B cell (primary cell): ENCODE measurements at regions not wholly inside any gene's neighbourhood (a gene's known extent, or its start where the extent isn't known, plus 50 kb on each side); places are given as distances from the start of the nearest gene placed in this dataset.

Experiments
- ATAC-seq: fragments of 200-7000 bp; cut with Tn5 transposase; one replicate; pipeline ENCODE4 v1.10.0; 2021; ENCODE audit warnings: low read depth, mild to moderate bottlenecking, moderate number of reproducible peaks, moderate library complexity
- CTCF ChIA-PET: fragments of 350-600 bp; sonication (Branson Sonifier 250); formaldehyde crosslinking; loops from one replicate; lab custom pipeline; 2021; ENCODE audit warnings: antibody characterized with exemption, inconsistent platforms; lab: Charles Lee
- POLR2A ChIA-PET: fragments of 350-600 bp; sonication (Branson Sonifier 250); formaldehyde crosslinking; loops from one replicate; lab custom pipeline; 2021; ENCODE audit warnings: antibody characterized with exemption; lab: Charles Lee
- DNase-seq: peaks from one replicate; pipeline ENCODE4 v3.0.0; 2013
- H2AFZ ChIP-seq: 2 replicates; pipeline ENCODE4 v1.6.1; 2012; ENCODE audit warnings: mild to moderate bottlenecking, low read depth, low read length; ENCODE audit not compliant: insufficient read depth, poor library complexity, severe bottlenecking
- H3K27ac ChIP-seq, 2 donors: 1 replicate in 1 of 2; 2 replicates in 1 of 2; pipeline ENCODE4 v1.5.1; 2012 to 2013; ENCODE audit warnings: low read length in 2 of 2, mild to moderate bottlenecking in 2 of 2, moderate library complexity in 1 of 2
- H3K27me3 ChIP-seq, 4 experiments: fragments of 200-600 bp in 1 of 4; sonication (generic) in 1 of 4; replicated peaks in 1 of 4; 1 replicate in 2 of 4; 2 replicates in 2 of 4; pipeline versions ENCODE4 v1.6.1 to v1.7.0; 2013 to 2016; ENCODE audit warnings: low read length in 3 of 4, mild to moderate bottlenecking in 2 of 4, mixed read lengths in 1 of 4, moderate library complexity in 1 of 4; ENCODE audit not compliant: insufficient read depth in 4 of 4, control insufficient read depth in 3 of 4; ENCODE audit errors: control extremely low read depth in 1 of 4
- H3K36me3 ChIP-seq, 2 experiments: replicated peaks in 1 of 2; 1 replicate in 1 of 2; 2 replicates in 1 of 2; pipeline versions ENCODE4 v1.6.1 to v1.7.1; 2013; ENCODE audit warnings: low read length in 1 of 2; ENCODE audit not compliant: insufficient read depth in 2 of 2, control insufficient read depth in 1 of 2; ENCODE audit errors: control extremely low read depth in 1 of 2, extremely low read depth in 1 of 2
- H3K4me1 ChIP-seq, 2 donors: fragments of 200-600 bp in 1 of 2; sonication (generic) in 1 of 2; 1 replicate in 1 of 2; 2 replicates in 1 of 2; pipeline versions ENCODE4 v1.5.1 to v1.6.1; 2013 to 2017; ENCODE audit warnings: low read length in 2 of 2; ENCODE audit not compliant: control insufficient read depth in 2 of 2, insufficient read depth in 2 of 2
- H3K4me2 ChIP-seq: replicated peaks from 2 replicates; pipeline ENCODE3; 2012; ENCODE audit warnings: mild to moderate bottlenecking, low read depth, low read length; ENCODE audit not compliant: poor library complexity, severe bottlenecking
- H3K4me3 ChIP-seq, 5 experiments: fragments of 200-600 bp in 1 of 5; sonication (generic) in 1 of 5; 1 replicate in 3 of 5; 2 replicates in 2 of 5; pipeline versions ENCODE4 v1.5.1 to v1.7.0; 2011 to 2016; ENCODE audit warnings: low read length in 4 of 5, mild to moderate bottlenecking in 4 of 5, low read depth in 2 of 5, control low read depth in 1 of 5, moderate library complexity in 1 of 5; ENCODE audit not compliant: insufficient read depth in 1 of 5; ENCODE audit errors: control extremely low read depth in 1 of 5, extremely low read depth in 1 of 5
- H3K79me2 ChIP-seq: fragments of 200-600 bp; sonication (generic); one replicate; pipeline ENCODE4 v1.6.0; 2016; ENCODE audit warnings: low read length; ENCODE audit not compliant: control insufficient read depth, insufficient read depth
- H3K9ac ChIP-seq: fragments of 200-600 bp; sonication (generic); 2 replicates; pipeline ENCODE4 v1.6.1; 2017; ENCODE audit warnings: mild to moderate bottlenecking, low read length, moderate library complexity
- H3K9me3 ChIP-seq, 3 donors: one replicate each; pipeline versions ENCODE4 v1.6.1 to v1.7.1; 2013; ENCODE audit warnings: low read length in 2 of 3; ENCODE audit not compliant: control insufficient read depth in 2 of 3, insufficient read depth in 1 of 3; ENCODE audit errors: control extremely low read depth in 1 of 3
- H4K20me1 ChIP-seq: 2 replicates; pipeline ENCODE4 v1.6.0; 2012; ENCODE audit warnings: mild to moderate bottlenecking, low read length; ENCODE audit not compliant: insufficient read depth, control insufficient read depth, poor library complexity, severe bottlenecking
- H3K27ac Mint-ChIP-seq: one replicate; pipeline ENCODE4 v1.8.0; 2021; ENCODE audit warnings: mixed read lengths
- H3K27me3 Mint-ChIP-seq: one replicate; pipeline ENCODE4 v1.8.0; 2021; ENCODE audit warnings: mixed read lengths
- H3K4me1 Mint-ChIP-seq: one replicate; pipeline ENCODE4 v1.8.0; 2021; ENCODE audit warnings: mixed read lengths
- H3K4me3 Mint-ChIP-seq: one replicate; pipeline ENCODE4 v1.8.0; 2021; ENCODE audit warnings: mixed read lengths
- H3K9me3 Mint-ChIP-seq: one replicate; pipeline ENCODE4 v1.8.0; 2022; ENCODE audit warnings: mixed read lengths; ENCODE audit not compliant: insufficient read depth
- EZH2 ChIP-seq: IDR thresholded peaks from 2 replicates; pipeline ENCODE4 v1.6.1; 2012; ENCODE audit warnings: borderline replicate concordance, low read depth, mild to moderate bottlenecking, moderate library complexity, low read length; ENCODE audit not compliant: insufficient read depth, poor library complexity, severe bottlenecking
- WGBS: methylation state at CpG from one replicate; pipeline ENCODE4 v1.1.5; 2013; ENCODE audit warnings: missing lambda C conversion rate; ENCODE audit not compliant: insufficient coverage; 5-methylcytosine and 5-hydroxymethylcytosine counted together
- intact Hi-C: fragments of 100-400 bp; cut with micrococcal nuclease; formaldehyde crosslinking; loops from one replicate; pipeline ENCODE4 v1.10.0; 2022
- TF ChIP-seq, protein P1 (sequence below): fragments of 200-600 bp; IDR thresholded peaks from one replicate; pipeline ENCODE4 v1.8.0; 2022; ENCODE audit warnings: antibody characterized with exemption, mild to moderate bottlenecking

GRCh38 chr20:60803335-60804055 lies 448.6 kb upstream of the CDH4 start:
- no peak overlapping the region for H2AFZ ChIP-seq
- 96% methylated on average over 5 of the region's 7 CpGs for WGBS
- no peaks in the 10 kb centered on the region for H3K27me3 ChIP-seq
- H3K4me2 ChIP-seq: no peak overlapping the region
- H3K4me3 ChIP-seq: no peak overlapping the region
- Mint-ChIP-seq H3K27me3 (no peaks in the 10 kb centered on the region), H3K27ac (no peak overlapping the region), H3K9me3 (peaks cover 9% of the 10 kb centered on the region), H3K4me1 (no peaks in the 10 kb centered on the region), H3K4me3 (no peak overlapping the region)
- no peaks in the 10 kb centered on the region for H3K36me3 ChIP-seq
- H3K4me1 ChIP-seq: no peaks in the 10 kb centered on the region
- ATAC-seq (no peak), DNase-seq (no peak)
- H3K9me3 ChIP-seq: peaks cover 0 to 13% (median 6%) of the 10 kb centered on the region in 3 donors
- CTCF ChIA-PET: no interaction called here
- H3K79me2 ChIP-seq: no peaks in the 10 kb centered on the region
- TF ChIP-seq, protein P1, sequence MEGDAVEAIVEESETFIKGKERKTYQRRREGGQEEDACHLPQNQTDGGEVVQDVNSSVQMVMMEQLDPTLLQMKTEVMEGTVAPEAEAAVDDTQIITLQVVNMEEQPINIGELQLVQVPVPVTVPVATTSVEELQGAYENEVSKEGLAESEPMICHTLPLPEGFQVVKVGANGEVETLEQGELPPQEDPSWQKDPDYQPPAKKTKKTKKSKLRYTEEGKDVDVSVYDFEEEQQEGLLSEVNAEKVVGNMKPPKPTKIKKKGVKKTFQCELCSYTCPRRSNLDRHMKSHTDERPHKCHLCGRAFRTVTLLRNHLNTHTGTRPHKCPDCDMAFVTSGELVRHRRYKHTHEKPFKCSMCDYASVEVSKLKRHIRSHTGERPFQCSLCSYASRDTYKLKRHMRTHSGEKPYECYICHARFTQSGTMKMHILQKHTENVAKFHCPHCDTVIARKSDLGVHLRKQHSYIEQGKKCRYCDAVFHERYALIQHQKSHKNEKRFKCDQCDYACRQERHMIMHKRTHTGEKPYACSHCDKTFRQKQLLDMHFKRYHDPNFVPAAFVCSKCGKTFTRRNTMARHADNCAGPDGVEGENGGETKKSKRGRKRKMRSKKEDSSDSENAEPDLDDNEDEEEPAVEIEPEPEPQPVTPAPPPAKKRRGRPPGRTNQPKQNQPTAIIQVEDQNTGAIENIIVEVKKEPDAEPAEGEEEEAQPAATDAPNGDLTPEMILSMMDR: no peak
- TF ChIP-seq EZH2: no peak
- intact Hi-C loops: no loop called here
- POLR2A ChIA-PET: no interaction called here
- no peak overlapping the region for H3K9ac ChIP-seq
- no peaks in the 10 kb centered on the region for H4K20me1 ChIP-seq
- no peak overlapping the region for H3K27ac ChIP-seq

DNA sequence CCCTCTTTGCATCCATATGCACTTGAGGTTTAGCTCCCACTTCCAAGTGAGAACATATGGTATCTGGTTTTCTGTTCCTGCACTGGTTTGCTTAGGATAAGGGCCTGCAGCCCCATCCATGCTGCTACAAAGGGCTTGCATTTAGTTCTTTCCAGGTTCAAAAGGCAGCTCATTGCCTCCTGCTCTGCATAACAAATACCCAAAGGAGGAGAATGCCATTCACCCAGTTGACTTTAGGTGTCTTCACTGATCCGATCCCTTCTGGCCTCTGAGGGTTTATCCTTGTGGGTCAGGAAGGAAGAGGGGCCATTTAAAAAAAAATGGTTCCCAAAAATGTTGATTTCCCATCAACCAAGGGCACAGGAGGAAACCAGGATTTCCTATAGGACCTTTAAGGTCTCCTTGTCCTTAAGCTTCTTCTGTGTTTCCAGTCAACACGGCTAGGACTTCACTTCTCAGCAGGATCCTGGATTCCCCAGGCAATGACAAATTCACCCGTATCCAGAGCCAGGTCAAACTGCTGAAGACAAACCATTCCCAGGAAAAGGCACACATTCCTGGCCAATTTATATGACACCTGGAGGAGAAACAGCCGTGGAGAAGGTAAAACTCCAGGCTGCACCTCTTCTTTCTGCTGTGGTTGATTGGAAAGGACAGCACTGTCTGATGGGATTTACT lies 447.7 kb upstream of the CDH4 start:
- H3K27me3 Mint-ChIP-seq: no peaks in the 10 kb centered on the region
- Histone ChIP-seq H3K36me3 (no peaks in the 10 kb centered on the region), H3K4me2 (no peak overlapping the region), H3K9ac (no peak overlapping the region), H3K27me3 (no peaks in the 10 kb centered on the region), H2AFZ (no peak overlapping the region), H3K4me1 (no peaks in the 10 kb centered on the region), H3K4me3 (no peak overlapping the region), H3K9me3 (peaks cover 0 to 19% (median 6%) of the 10 kb centered on the region in 3 donors), H3K27ac (no peak overlapping the region), H3K79me2 (no peaks in the 10 kb centered on the region), H4K20me1 (no peaks in the 10 kb centered on the region)
- intact Hi-C loops: no loop called here
- ChIA-PET CTCF (no interaction called here), POLR2A (no interaction called here)
- no peak overlapping the region for H3K27ac Mint-ChIP-seq
- TF ChIP-seq, protein P1: no peak
- no peak for TF ChIP-seq EZH2
- no peak overlapping the region for H3K4me3 Mint-ChIP-seq
- no peak for DNase-seq
- no peak for ATAC-seq
- 56% methylated on average over 2 of the region's 4 CpGs for WGBS
- no peaks in the 10 kb centered on the region for H3K4me1 Mint-ChIP-seq
- peaks cover 9% of the 10 kb centered on the region for H3K9me3 Mint-ChIP-seq
